Right lobe of liver (tissue), 4 donors: ENCODE measurements at regions not wholly inside any gene's neighbourhood (a gene's known extent, or its start where the extent isn't known, plus 50 kb on each side); places are given as distances from the start of the nearest gene placed in this dataset.

Source experiments
- POLR2A ChIP-seq: fragments of 450-650 bp; IDR thresholded peaks from one replicate; pipeline ENCODE4 v1.6.1; 2017; ENCODE audit warnings: antibody characterized with exemption, mild to moderate bottlenecking
- TF ChIP-seq, protein P1 (sequence below), 4 donors: fragments of 200-600 bp in 3 of 4; fragments of 450-650 bp in 1 of 4; IDR thresholded peaks; one replicate each; pipeline versions ENCODE4 v1.5.1 to v1.8.0; 2016 to 2022; ENCODE audit warnings: antibody characterized with exemption in 4 of 4, mild to moderate bottlenecking in 2 of 4
- donor health status: DM: no; HTN: no; CAD: no.
- donor health status: DM: no; HTN: no; CAD: no.
- donor health status: DM: no; HTN: yes; CAD: no.

DNA sequence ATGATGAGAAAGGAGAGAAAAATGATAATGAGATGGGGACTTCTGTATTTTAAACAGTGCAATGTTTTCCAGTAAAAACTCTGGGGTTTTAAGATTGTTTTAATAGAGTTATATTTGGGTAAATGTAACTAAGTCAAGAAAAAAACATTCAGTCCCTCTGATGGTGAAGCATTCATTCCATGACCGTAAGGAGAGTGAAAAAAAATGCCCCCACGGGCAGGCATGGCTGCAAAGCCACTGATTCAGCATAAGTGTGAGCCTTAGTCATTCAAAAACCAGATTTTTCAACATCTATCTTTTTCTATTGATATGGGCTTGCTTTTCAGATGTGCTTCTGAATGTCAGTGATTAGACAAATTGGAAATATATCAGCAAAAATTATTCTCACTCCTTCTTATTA, 957.8 kb downstream of the SLC4A3 start:
- no peak for TF ChIP-seq POLR2A
- TF ChIP-seq, protein P1, sequence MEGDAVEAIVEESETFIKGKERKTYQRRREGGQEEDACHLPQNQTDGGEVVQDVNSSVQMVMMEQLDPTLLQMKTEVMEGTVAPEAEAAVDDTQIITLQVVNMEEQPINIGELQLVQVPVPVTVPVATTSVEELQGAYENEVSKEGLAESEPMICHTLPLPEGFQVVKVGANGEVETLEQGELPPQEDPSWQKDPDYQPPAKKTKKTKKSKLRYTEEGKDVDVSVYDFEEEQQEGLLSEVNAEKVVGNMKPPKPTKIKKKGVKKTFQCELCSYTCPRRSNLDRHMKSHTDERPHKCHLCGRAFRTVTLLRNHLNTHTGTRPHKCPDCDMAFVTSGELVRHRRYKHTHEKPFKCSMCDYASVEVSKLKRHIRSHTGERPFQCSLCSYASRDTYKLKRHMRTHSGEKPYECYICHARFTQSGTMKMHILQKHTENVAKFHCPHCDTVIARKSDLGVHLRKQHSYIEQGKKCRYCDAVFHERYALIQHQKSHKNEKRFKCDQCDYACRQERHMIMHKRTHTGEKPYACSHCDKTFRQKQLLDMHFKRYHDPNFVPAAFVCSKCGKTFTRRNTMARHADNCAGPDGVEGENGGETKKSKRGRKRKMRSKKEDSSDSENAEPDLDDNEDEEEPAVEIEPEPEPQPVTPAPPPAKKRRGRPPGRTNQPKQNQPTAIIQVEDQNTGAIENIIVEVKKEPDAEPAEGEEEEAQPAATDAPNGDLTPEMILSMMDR (IDR thresholded peaks at IDR 0.05), result no peak
